H1 (cell line): ENCODE measurements at regions not wholly inside any gene's neighbourhood (a gene's known extent, or its start where the extent isn't known, plus 50 kb on each side); places are given as distances from the start of the nearest gene placed in this dataset.

Experiments
- CTCF ChIA-PET: fragments of 300-600 bp; sonication (Branson Sonifier 250); formaldehyde crosslinking; loops from one replicate; lab custom pipeline; 2021; ENCODE audit not compliant: partially characterized antibody; lab: Charles Lee
- POLR2A ChIA-PET: fragments of 300-600 bp; sonication (Branson Sonifier 250); formaldehyde crosslinking; loops from one replicate; lab custom pipeline; 2021; ENCODE audit warnings: inconsistent platforms; ENCODE audit not compliant: partially characterized antibody; lab: Charles Lee
- DNase-seq, 2 experiments: peaks; one replicate each; pipeline versions ENCODE4 v3.0.0 to v3.0.0-alpha.2; 2010 to 2022; ENCODE audit warnings: low spot score in 2 of 2, low read depth in 1 of 2, mixed read lengths in 1 of 2
- FAIRE-seq: peaks from 2 replicates; lab custom pipeline; 2011; peaks lifted over from hg19 to GRCh38; lab: Jason Lieb, UNC
- H2AFZ ChIP-seq: 2 replicates; pipeline ENCODE4 v1.8.1; 2012; ENCODE audit warnings: low read length, inconsistent platforms
- H2AK5ac ChIP-seq: 2 replicates; pipeline ENCODE4 v1.6.1; 2013; ENCODE audit warnings: low read depth, low read length
- H2BK120ac ChIP-seq: replicated peaks from 2 replicates; pipeline ENCODE3; 2013; ENCODE audit warnings: low read depth, low read length, inconsistent platforms
- H2BK12ac ChIP-seq: 2 replicates; pipeline ENCODE4 v1.6.1; 2013; ENCODE audit warnings: low read depth, low read length
- H2BK15ac ChIP-seq: 2 replicates; pipeline ENCODE4 v1.6.1; 2013; ENCODE audit warnings: low read length
- H2BK20ac ChIP-seq: 2 replicates; pipeline ENCODE4 v1.6.1; 2013; ENCODE audit warnings: low read length
- H2BK5ac ChIP-seq: 2 replicates; pipeline ENCODE4 v1.6.1; 2013; ENCODE audit warnings: low read depth, low read length
- H3K14ac ChIP-seq: 2 replicates; pipeline ENCODE4 v1.6.1; 2013; ENCODE audit warnings: inconsistent platforms; ENCODE audit not compliant: insufficient read length
- H3K18ac ChIP-seq: 2 replicates; pipeline ENCODE4 v1.6.1; 2013; ENCODE audit warnings: low read length; ENCODE audit errors: extremely low read depth
- H3K23ac ChIP-seq: 2 replicates; pipeline ENCODE4 v1.6.1; 2013; ENCODE audit warnings: inconsistent platforms; ENCODE audit not compliant: insufficient read length
- H3K23me2 ChIP-seq: 2 replicates; pipeline ENCODE4 v1.6.1; 2013; ENCODE audit warnings: low read depth, low read length
- H3K27ac ChIP-seq: 2 replicates; pipeline ENCODE4 v1.6.1; 2011; ENCODE audit warnings: low read depth, low read length, inconsistent platforms
- H3K27me3 ChIP-seq, 4 experiments: replicated peaks in 1 of 4; 1 replicate in 1 of 4; 2 replicates in 3 of 4; pipeline versions ENCODE4 v1.6.1 to v1.8.1; 2011 to 2013; ENCODE audit warnings: low read length in 3 of 4, mild to moderate bottlenecking in 3 of 4, inconsistent platforms in 2 of 4, mixed read lengths in 2 of 4, moderate library complexity in 1 of 4; ENCODE audit not compliant: control insufficient read depth in 3 of 4, insufficient read depth in 3 of 4; ENCODE audit errors: extremely low read depth in 1 of 4
- H3K36me3 ChIP-seq, 4 experiments: 2 replicates each; pipeline versions ENCODE4 v1.6.1 to v1.8.1; 2011 to 2013; ENCODE audit warnings: mild to moderate bottlenecking in 4 of 4, low read length in 3 of 4, moderate library complexity in 2 of 4, control low read depth in 1 of 4, inconsistent platforms in 1 of 4; ENCODE audit not compliant: insufficient read depth in 4 of 4, control insufficient read depth in 2 of 4
- H3K4ac ChIP-seq: replicated peaks from 2 replicates; pipeline ENCODE3; 2013; ENCODE audit warnings: low read length, low read depth, mixed read lengths, inconsistent platforms; ENCODE audit not compliant: insufficient read length
- H3K4me1 ChIP-seq, 4 experiments: replicated peaks in 1 of 4; 1 replicate in 1 of 4; 2 replicates in 3 of 4; pipeline versions ENCODE4 v1.6.1 to v1.8.1; 2011 to 2013; ENCODE audit warnings: low read length in 3 of 4, inconsistent platforms in 2 of 4, mixed read lengths in 1 of 4; ENCODE audit not compliant: insufficient read depth in 4 of 4, control insufficient read depth in 3 of 4
- H3K4me2 ChIP-seq, 2 experiments: 2 replicates each; pipeline versions ENCODE4 v1.6.1 to v1.8.1; 2011 to 2013; ENCODE audit warnings: low read depth in 2 of 2, low read length in 2 of 2, control low read depth in 1 of 2, inconsistent platforms in 1 of 2, mild to moderate bottlenecking in 1 of 2; ENCODE audit not compliant: insufficient read depth in 1 of 2
- H3K4me3 ChIP-seq, 4 experiments: fragments of 200-600, 300-600 bp in 1 of 4; sonication (generic), shearing (Covaris generic), sonication (Bioruptor Twin) in 1 of 4; 2 replicates each; pipeline versions ENCODE4 v1.5.1 to v1.8.1; 2011 to 2016; ENCODE audit warnings: low read length in 4 of 4, low read depth in 3 of 4, control low read depth in 2 of 4, inconsistent platforms in 2 of 4, mild to moderate bottlenecking in 2 of 4, mixed read lengths in 1 of 4, moderate library complexity in 1 of 4; ENCODE audit not compliant: insufficient read depth in 2 of 4; ENCODE audit errors: extremely low read depth in 1 of 4
- H3K56ac ChIP-seq: replicated peaks from 2 replicates; pipeline ENCODE3; 2013; ENCODE audit warnings: low read depth, mild to moderate bottlenecking, mixed read lengths, low read length, inconsistent platforms; ENCODE audit not compliant: insufficient read length
- H3K79me1 ChIP-seq: 2 replicates; pipeline ENCODE4 v1.6.1; 2013; ENCODE audit warnings: low read depth, low read length, control low read depth
- H3K79me2 ChIP-seq, 2 experiments: 2 replicates each; pipeline versions ENCODE4 v1.6.1 to v1.8.1; 2012 to 2013; ENCODE audit warnings: low read length in 2 of 2, mild to moderate bottlenecking in 2 of 2, inconsistent platforms in 1 of 2; ENCODE audit not compliant: insufficient read depth in 2 of 2, control insufficient read depth in 1 of 2
- H3K9ac ChIP-seq, 4 experiments: replicated peaks in 1 of 4; 1 replicate in 1 of 4; 2 replicates in 3 of 4; pipeline versions ENCODE4 v1.6.1 to v1.8.1; 2011 to 2013; ENCODE audit warnings: low read depth in 3 of 4, low read length in 3 of 4, control low read depth in 2 of 4, mild to moderate bottlenecking in 2 of 4, moderate library complexity in 2 of 4, inconsistent platforms in 1 of 4; ENCODE audit errors: extremely low read depth in 1 of 4
- H3K9me3 ChIP-seq, 2 experiments: 2 replicates each; pipeline versions ENCODE4 v1.6.1 to v1.8.1; 2012 to 2013; ENCODE audit warnings: mild to moderate bottlenecking in 2 of 2, moderate library complexity in 2 of 2, control low read depth in 1 of 2, inconsistent platforms in 1 of 2, low read depth in 1 of 2, low read length in 1 of 2, mixed read lengths in 1 of 2; ENCODE audit not compliant: insufficient read depth in 2 of 2
- H4K20me1 ChIP-seq, 2 experiments: replicated peaks in 1 of 2; 2 replicates each; pipeline versions ENCODE3 to v1.8.1; 2011 to 2013; ENCODE audit warnings: inconsistent platforms in 2 of 2, low read length in 2 of 2, mild to moderate bottlenecking in 1 of 2; ENCODE audit not compliant: insufficient read depth in 2 of 2, control insufficient read depth in 1 of 2
- H4K5ac ChIP-seq: 2 replicates; pipeline ENCODE4 v1.6.1; 2013; ENCODE audit warnings: low read length, low read depth, mixed read lengths, inconsistent platforms; ENCODE audit not compliant: insufficient read length
- H4K8ac ChIP-seq: 2 replicates; pipeline ENCODE4 v1.8.0; 2013; ENCODE audit warnings: mild to moderate bottlenecking, moderate library complexity, low read length, inconsistent platforms; ENCODE audit not compliant: insufficient read depth; ENCODE audit errors: extremely low read depth
- H4K91ac ChIP-seq: replicated peaks from 2 replicates; pipeline ENCODE3; 2013; ENCODE audit warnings: low read length, mixed read lengths, inconsistent platforms; ENCODE audit not compliant: insufficient read length
- CBX8 ChIP-seq: fragments of 300-800, 300-1000 bp; sonication (generic); IDR thresholded peaks from 2 replicates; pipeline ENCODE4 v1.7.1; 2016; ENCODE audit warnings: low read depth, low read length, borderline replicate concordance
- CEBPB ChIP-seq: IDR thresholded peaks from 2 replicates; pipeline ENCODE4 v1.6.1; 2012; ENCODE audit warnings: low read depth, low read length
- CHD2 ChIP-seq: IDR thresholded peaks from 2 replicates; pipeline ENCODE4 v1.6.1; 2012; ENCODE audit warnings: low read length, improper control_type of control experiment
- E2F6 ChIP-seq: IDR thresholded peaks from 2 replicates; pipeline ENCODE4 v1.6.1; 2012; ENCODE audit warnings: inconsistent platforms
- EP300 ChIP-seq, 2 experiments: IDR thresholded peaks; 1 replicate in 1 of 2; 2 replicates in 1 of 2; pipeline ENCODE4 v1.6.1; 2011 to 2012; ENCODE audit warnings: low read depth in 2 of 2, low read length in 2 of 2, mild to moderate bottlenecking in 2 of 2, borderline replicate concordance in 1 of 2, inconsistent platforms in 1 of 2, moderate library complexity in 1 of 2
- HDAC2 ChIP-seq, 2 experiments: fragments of 300-600 bp in 1 of 2; sonication (generic) in 1 of 2; IDR thresholded peaks; 2 replicates each; pipeline ENCODE4 v1.6.1; 2011 to 2012; ENCODE audit warnings: low read depth in 2 of 2, low read length in 2 of 2, mild to moderate bottlenecking in 2 of 2, moderate library complexity in 2 of 2, borderline replicate concordance in 1 of 2, inconsistent platforms in 1 of 2
- JUND ChIP-seq: IDR thresholded peaks from 2 replicates; pipeline ENCODE4 v1.6.1; 2011; ENCODE audit warnings: mild to moderate bottlenecking, improper control_type of control experiment, low read length
- SUZ12 ChIP-seq: fragments of 200-600 bp; sonication (generic); IDR thresholded peaks from 2 replicates; pipeline ENCODE4 v1.6.1; 2012; ENCODE audit warnings: mild to moderate bottlenecking, inconsistent platforms, low read length, moderate library complexity, mixed read lengths
- WGBS, 2 experiments: shearing (Covaris generic) in 1 of 2; methylation state at CpG; one replicate each; pipeline versions ENCODE4 v1.1.6 to v1.1.7; 2013 to 2015; ENCODE audit warnings: low lambda C conversion rate in 2 of 2, mixed read lengths in 2 of 2, inconsistent platforms in 1 of 2, low coverage in 1 of 2, missing lambda C conversion rate in 1 of 2; ENCODE audit not compliant: insufficient replicate concordance in 2 of 2, insufficient coverage in 1 of 2, insufficient read length in 1 of 2; ENCODE audit errors: extremely low coverage in 1 of 2, missing lambda C conversion rate in 1 of 2; 5-methylcytosine and 5-hydroxymethylcytosine counted together
- TF ChIP-seq, protein P1 (sequence below): IDR thresholded peaks from 2 replicates; pipeline ENCODE4 v1.6.1; 2011; ENCODE audit warnings: low read depth, mild to moderate bottlenecking, low read length; ENCODE audit not compliant: insufficient read depth

DNA sequence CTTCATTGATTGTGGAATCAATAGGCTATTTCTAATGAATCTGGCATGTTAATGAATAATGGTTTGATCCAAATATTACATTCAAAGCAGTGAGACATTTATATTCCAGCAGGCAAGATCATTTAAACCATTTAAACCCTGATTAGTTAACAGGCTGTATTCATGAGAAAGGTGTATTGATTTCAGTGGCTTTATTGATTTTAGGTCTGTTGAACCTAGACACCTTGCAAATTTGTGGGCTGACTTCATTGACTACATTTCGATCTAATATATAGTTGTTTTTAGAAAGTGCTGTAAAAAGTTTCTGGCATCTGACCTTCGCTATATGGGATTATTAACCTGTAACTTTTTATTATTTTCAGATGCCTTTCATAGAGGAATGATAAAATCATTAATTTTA lies 900.1 kb upstream of the CITED2 start:
- FAIRE-seq: no peak
- H3K23ac ChIP-seq: no peak overlapping the region
- no peaks in the 10 kb centered on the region for H3K9me3 ChIP-seq
- no peaks in the 10 kb centered on the region for H3K36me3 ChIP-seq
- no peak overlapping the region for H4K8ac ChIP-seq
- H3K9ac ChIP-seq: no peak overlapping the region
- H2BK20ac ChIP-seq: no peak overlapping the region
- H3K79me2 ChIP-seq: no peaks in the 10 kb centered on the region
- no peaks in the 10 kb centered on the region for H4K20me1 ChIP-seq
- POLR2A ChIA-PET: no interaction called here
- no peak overlapping the region for H2AK5ac ChIP-seq
- H3K4ac ChIP-seq: no peak overlapping the region
- WGBS, 2 experiments: 92% methylated on average over 2 of the region's 2 CpGs; no CpG with 5 or more reads in 1 of the 2 experiments
- no peak overlapping the region for H3K18ac ChIP-seq
- no peak overlapping the region for H3K4me2 ChIP-seq
- H2BK5ac ChIP-seq: no peak overlapping the region
- H3K4me1 ChIP-seq: no peaks in the 10 kb centered on the region
- no peak overlapping the region for H4K5ac ChIP-seq
- TF ChIP-seq E2F6: no peak
- TF ChIP-seq CBX8: no peak
- TF ChIP-seq JUND: no peak
- TF ChIP-seq EP300 (IDR thresholded peaks at IDR 0.05; ENCODE audit: borderline replicate concordance in 1 of 2, low read depth in 2 of 2, low read length in 2 of 2): no peak
- no peak for TF ChIP-seq SUZ12
- TF ChIP-seq HDAC2 (IDR thresholded peaks at IDR 0.05; ENCODE audit: borderline replicate concordance in 1 of 2, low read depth in 2 of 2, low read length in 2 of 2): no peak
- TF ChIP-seq, protein P1, sequence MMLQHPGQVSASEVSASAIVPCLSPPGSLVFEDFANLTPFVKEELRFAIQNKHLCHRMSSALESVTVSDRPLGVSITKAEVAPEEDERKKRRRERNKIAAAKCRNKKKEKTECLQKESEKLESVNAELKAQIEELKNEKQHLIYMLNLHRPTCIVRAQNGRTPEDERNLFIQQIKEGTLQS: no peak
- TF ChIP-seq CHD2: no peak
- no peak for TF ChIP-seq CEBPB
- DNase-seq: no peak
- H2BK120ac ChIP-seq: no peak overlapping the region
- H3K27me3 ChIP-seq: no peaks in the 10 kb centered on the region
- H3K4me3 ChIP-seq: no peak overlapping the region
- H3K79me1 ChIP-seq: no peaks in the 10 kb centered on the region
- CTCF ChIA-PET: no interaction called here
- H3K56ac ChIP-seq: no peak overlapping the region
- H2BK12ac ChIP-seq: no peak overlapping the region
- no peak overlapping the region for H3K27ac ChIP-seq
- no peak overlapping the region for H2AFZ ChIP-seq
- no peak overlapping the region for H4K91ac ChIP-seq
- H3K23me2 ChIP-seq: peaks cover 1% of the 10 kb centered on the region; the same call in 1 of the 2 replicates
- H3K14ac ChIP-seq: no peak overlapping the region
- H2BK15ac ChIP-seq: no peak overlapping the region
